ENCODE measurements at regions not wholly inside any gene's neighbourhood (a gene's known extent, or its start where the extent isn't known, plus 50 kb on each side); places are given as distances from the start of the nearest gene placed in this dataset.

DNA sequence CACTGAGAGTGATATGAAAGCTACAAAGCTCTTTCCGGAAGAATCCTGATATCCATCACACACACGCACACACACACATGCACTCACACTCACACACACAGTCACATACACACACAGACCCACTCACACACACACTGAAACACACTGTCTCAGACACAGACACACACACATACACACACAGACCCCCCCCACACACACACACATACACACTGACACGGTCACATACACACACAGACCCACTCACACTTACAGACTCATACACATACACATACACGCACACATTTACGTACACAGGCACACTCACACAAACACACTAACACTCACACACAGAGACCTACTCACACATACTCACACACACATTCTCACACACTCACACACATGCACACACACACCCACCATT lies 58.6 kb downstream of the LIG4 start:
- DNase-seq = no peak

GRCh38 chr13:108155185-108156106 lies 59.9 kb downstream of the LIG4 start:
- DNase-seq = peak; percentile 87

DNA sequence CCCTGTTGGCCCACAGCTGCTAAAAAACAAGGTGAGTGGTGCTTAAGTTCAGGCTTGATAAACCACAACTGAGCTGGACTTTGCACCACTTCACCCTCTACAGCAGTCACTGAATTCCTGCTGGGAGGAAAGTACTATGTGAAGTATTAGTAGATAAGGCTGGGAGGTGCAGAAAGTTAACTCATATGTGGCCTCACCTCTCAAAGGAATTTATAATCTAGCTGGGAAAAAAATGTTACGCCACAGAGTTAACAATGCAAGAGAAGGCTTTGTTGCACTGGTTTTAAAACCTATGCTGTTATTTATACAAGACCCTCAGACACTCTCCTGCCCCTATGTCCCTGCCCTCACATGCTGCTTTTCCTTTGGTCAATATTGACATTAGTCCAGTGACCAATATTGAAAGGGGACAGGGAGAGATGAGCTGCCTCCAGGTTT lies 60.9 kb downstream of the LIG4 start:
- DNase-seq = no peak

DNA sequence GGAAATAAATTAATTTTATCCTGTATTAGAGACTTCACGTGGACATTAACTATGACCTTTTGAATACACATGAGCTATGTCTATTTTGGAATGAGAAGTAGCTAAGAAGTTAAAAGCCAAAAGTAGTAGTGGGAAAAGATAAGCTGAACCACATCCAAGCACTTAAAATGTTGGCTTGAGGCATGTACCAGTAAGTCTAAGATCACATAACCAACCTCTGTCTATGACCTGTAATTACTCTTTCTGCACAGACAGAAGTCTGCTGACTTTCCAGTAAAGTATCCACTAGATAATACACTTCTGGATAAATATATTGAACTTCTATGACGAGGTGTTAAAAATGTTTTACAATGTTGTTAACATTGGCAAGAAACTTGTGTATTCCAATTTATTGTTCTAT lies 68.7 kb downstream of the LIG4 start:
- DNase-seq = no peak

GRCh38 chr13:108142702-108143436 lies 72.5 kb downstream of the LIG4 start:
- no peak for DNase-seq

GRCh38 chr13:108137176-108137575 lies 78.2 kb downstream of the LIG4 start:
- no peak for DNase-seq

- DNase-seq = no peak
Observed at GRCh38 chr13:108127406-108127805, 87.9 kb downstream of the LIG4 start.

DNA sequence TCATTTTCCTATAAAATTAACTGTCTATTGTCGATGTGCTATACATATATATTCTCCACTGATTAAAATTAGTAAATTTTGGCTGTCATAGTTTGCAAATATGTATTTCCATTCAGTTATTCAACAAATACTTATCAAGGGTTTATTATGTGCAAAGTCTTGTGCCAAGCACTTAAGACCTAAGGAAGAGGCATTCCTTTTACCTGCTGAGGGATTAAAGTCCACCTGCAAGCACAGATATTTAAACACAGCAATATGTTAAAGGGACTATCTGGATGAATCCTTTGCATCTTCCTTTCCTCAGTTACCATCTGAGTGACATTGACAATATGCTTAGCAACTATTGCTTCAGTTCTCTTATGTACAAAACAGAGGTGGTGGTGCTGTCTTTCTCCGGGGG lies 89.3 kb downstream of the LIG4 start:
- DNase-seq = no peak

DNA sequence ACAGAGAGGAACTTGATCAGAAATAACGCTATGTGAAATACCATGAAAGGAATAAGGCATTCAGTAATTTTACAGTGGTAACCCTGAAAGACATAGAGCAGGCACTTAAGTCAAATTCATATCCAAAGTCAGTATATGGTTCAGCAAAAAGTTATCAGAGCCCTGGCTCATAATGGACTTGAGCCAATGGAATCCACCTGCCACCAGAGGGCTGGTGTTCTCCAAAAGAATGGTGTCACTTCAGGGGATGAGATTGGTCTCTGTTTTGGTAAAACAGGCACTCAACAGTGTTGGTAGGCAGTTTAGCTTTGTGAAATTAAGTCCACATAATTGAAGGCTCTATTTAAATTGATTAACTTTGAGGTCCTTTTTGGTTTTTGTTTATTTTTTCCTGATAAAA lies 93.9 kb downstream of the LIG4 start:
- DNase-seq = no peak

DNA sequence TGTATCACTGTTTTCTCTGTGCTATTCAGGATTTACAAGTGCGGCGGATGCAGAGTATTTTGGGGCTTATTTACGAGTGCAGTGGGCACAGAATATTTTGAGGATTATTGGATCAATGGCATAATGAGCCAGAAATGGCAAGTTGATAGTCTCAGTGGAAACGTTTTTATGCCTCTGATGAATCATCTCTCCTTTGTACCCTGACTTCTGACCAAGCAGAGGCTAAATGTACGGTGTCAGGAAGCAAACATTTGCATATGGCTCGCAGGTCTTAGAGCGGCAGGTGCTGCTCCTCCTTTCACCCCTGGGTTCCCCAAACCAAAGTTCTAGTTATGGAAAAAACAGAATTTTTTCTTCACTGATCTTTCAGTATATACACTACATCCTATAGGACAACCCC lies 94.5 kb downstream of the LIG4 start:
- no peak for DNase-seq

GRCh38 chr13:108120302-108120701 lies 95.0 kb downstream of the LIG4 start:
- no peak for DNase-seq

DNA sequence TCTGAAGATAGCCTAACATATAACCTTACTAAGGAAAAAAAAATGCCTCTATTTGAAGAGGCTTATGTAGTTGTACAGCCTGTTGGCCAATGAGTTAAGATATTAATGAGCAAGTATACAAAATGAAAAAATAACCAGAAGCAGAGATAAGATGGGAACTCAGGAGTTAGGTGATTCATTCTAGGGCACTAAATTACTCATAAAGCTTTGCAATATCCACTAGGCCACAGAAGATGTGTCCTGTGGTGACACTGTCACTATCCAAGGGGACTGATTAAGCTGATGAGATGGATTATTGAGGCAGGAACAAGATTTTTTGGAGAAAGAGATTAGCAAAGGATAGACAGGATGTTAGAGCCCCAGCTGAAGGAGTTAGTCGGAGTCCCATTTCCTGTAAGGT lies 99.6 kb downstream of the LIG4 start:
- no peak for DNase-seq

GRCh38 chr13:108113407-108113806 lies 101.9 kb downstream of the LIG4 start:
- no peak for DNase-seq

DNA sequence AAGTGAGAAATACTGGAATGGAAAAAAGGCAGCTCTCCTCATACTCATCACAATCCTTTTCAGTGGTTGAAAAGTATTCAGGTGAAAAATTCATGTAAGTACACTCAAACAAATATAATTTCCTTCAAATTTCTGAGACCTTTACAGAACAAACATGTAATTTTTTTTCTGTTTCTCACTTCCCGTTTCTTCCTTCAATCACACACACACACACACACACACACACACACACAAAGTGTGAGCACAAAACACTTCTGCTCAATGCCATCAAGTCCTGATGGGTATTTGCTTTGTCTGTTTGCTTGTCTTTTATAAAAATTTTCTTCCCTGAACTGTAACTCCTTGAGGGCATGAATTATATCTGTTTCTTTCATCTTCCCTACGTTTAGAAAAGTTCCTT lies 110.6 kb downstream of the LIG4 start:
- no peak for DNase-seq

DNA sequence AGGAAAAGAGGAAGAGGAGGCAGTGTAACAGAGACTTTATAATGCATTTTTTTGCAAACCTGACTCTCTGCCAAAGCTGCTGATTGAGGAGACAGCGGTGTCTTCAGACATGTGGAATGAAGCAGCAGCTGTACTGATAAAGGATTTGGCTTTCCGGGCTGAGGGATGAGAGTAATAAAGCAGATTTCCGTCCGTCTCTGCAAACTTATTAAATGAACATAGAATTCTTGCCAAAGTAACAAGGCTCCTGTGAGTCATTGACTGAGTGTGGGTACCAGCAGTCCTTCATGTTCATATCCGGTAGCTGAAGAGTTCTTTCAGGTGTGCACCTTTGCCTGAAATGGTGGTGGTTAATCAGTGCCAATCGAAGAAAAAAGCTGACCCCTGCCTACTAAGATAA lies 112.6 kb downstream of the LIG4 start:
- DNase-seq = no peak

GRCh38 chr13:108096301-108096915 lies 118.9 kb downstream of the LIG4 start:
- no peak for DNase-seq

DNA sequence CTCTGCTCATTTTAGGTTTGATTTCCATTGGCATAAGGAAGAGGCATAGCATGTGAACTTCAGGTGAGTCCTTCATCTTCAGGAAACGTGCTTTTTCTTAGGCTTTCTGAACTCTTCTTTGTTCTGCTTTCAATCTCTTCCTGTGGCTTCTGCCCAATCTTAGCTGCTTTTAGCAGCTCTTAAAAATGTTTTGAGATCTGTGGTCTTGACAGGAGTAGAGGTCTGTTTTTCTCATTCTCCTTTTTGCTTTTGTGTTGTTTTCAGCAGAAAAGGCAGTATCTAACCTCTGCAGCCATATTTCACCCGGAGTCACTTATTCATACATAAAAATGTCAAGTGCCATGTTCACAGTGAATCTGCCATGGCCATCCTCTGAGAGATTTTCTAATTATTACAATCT lies 120.3 kb downstream of the LIG4 start:
- no peak for DNase-seq

- no peak for DNase-seq
Observed at GRCh38 chr13:108093616-108094015, 121.7 kb downstream of the LIG4 start.

- DNase-seq = no peak
Observed at GRCh38 chr13:108087810-108088209, 127.5 kb downstream of the LIG4 start.

DNA sequence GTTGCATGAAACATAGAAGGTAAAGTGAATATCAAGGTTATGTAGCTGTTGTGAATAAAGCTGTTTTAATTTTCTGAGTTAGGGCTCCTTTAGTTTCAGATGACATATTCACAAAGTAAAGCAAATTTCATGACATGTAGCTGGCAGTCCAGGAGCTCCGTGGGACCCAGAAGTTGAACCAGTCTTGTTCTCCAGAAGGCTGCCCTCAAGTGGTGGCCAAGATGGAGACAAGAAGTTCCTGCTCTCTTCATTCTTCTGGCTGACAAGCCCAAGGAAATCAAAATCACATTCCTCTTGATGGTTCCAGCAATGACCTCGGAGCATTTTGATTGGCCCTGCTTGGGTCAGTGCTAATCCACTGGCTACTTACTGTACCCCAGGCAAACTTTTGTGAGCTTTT lies 128.7 kb downstream of the LIG4 start:
- DNase-seq = no peak

DNA sequence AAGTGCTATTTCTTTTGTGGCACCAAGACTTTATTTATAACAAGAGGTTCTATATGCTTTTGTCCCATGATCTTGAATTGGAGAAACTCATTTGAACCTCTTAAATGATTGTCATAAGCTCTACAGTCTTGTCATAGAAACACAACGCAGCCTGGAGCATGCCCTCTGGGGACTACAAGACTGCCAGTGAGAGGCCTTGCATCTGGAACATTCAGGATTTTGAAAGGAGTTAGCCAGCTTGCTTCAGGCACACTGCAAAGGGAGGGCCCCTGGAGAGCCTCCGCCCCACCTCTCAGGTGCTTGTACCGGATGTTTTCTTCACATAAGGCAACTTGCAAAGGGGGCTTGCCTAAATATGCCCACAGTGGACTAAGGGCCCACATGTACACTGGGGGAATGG lies 130.5 kb downstream of the LIG4 start:
- DNase-seq = no peak

- peak; percentile 44 for DNase-seq
Observed at GRCh38 chr13:108083056-108083455, 132.3 kb downstream of the LIG4 start.

- no peak for DNase-seq
Observed at GRCh38 chr13:108082481-108082880, 132.9 kb downstream of the LIG4 start.

GRCh38 chr13:108077284-108077683 lies 138.1 kb downstream of the LIG4 start:
- no peak for DNase-seq

Measured in eye (tissue), 1 donor.